SK-N-DZ (cell line): ENCODE measurements at regions not wholly inside any gene's neighbourhood (a gene's known extent, or its start where the extent isn't known, plus 50 kb on each side); places are given as distances from the start of the nearest gene placed in this dataset.
"Not testable (repeated sequence)": the region's sequence is repeated elsewhere in the genome, so short reads cannot be mapped to it uniquely, and the experiment has no call there.

Source experiments
- DNase-seq: peaks from one replicate; pipeline ENCODE4 v3.0.0-alpha.2; 2015; ENCODE audit warnings: low spot score

- DNase-seq, result no peak
These were observed 143.5 kb upstream of the GK2 start for GRCh38 chr4:79551555-79551954.

- DNase-seq, result no peak
These were observed 139.8 kb upstream of the GK2 start for GRCh38 chr4:79547851-79548250.

- DNase-seq, result not testable (repeated sequence)
These were observed 137.3 kb upstream of the GK2 start for GRCh38 chr4:79545292-79545691.

- DNase-seq, result peak; percentile 87
These were observed 132.1 kb upstream of the GK2 start for GRCh38 chr4:79540143-79540542.

GRCh38 chr4:79535516-79535915 is 127.5 kb upstream of the GK2 start:
- DNase-seq, result no peak

GRCh38 chr4:79528241-79528706 is 120.2 kb upstream of the GK2 start:
- no peak for DNase-seq

- DNase-seq, result no peak
These were observed 118.9 kb upstream of the GK2 start for GRCh38 chr4:79526641-79527565.

- DNase-seq, result no peak
These were observed 108.1 kb upstream of the GK2 start for GRCh38 chr4:79516114-79516513.

- DNase-seq, result no peak
These were observed 106.7 kb upstream of the GK2 start for GRCh38 chr4:79514621-79515329.

- no peak for DNase-seq
These were observed 105.5 kb upstream of the GK2 start for GRCh38 chr4:79513576-79513975.

- no peak for DNase-seq
These were observed 104.3 kb upstream of the GK2 start for GRCh38 chr4:79512363-79512762.

- no peak for DNase-seq
These were observed 94.1 kb upstream of the GK2 start for GRCh38 chr4:79502081-79502480.

- DNase-seq, result no peak
These were observed 90.3 kb upstream of the GK2 start for GRCh38 chr4:79498282-79498681.

GRCh38 chr4:79497001-79497400 is 89.0 kb upstream of the GK2 start:
- DNase-seq, result no peak

GRCh38 chr4:79495447-79495846 is 87.4 kb upstream of the GK2 start:
- DNase-seq, result peak; percentile 73

- DNase-seq, result no peak
These were observed 84.1 kb upstream of the GK2 start for GRCh38 chr4:79492148-79492547.

GRCh38 chr4:79489506-79489905 is 81.5 kb upstream of the GK2 start:
- DNase-seq, result no peak

GRCh38 chr4:79476196-79476595 is 68.2 kb upstream of the GK2 start:
- no peak for DNase-seq

- no peak for DNase-seq
These were observed 65.4 kb upstream of the GK2 start for GRCh38 chr4:79473439-79473724.

- no peak for DNase-seq
These were observed 64.8 kb upstream of the GK2 start for GRCh38 chr4:79472693-79473438.

GRCh38 chr4:79472036-79472435 is 64.0 kb upstream of the GK2 start:
- no peak for DNase-seq

GRCh38 chr4:79471309-79471708 is 63.3 kb upstream of the GK2 start:
- DNase-seq, result no peak
